Activated naive CD4-positive, alpha-beta T cell treated with anti-CD3 and anti-CD28 coated beads, Interleukin-2, amount 50 U/mL, for 16 hours (primary cell): ENCODE measurements at regions not wholly inside any gene's neighbourhood (a gene's known extent, or its start where the extent isn't known, plus 50 kb on each side); places are given as distances from the start of the nearest gene placed in this dataset.
"Not testable (repeated sequence)": the region's sequence is repeated elsewhere in the genome, so short reads cannot be mapped to it uniquely, and the experiment has no call there.

ENCODE experiments used
- DNase-seq: peaks from one replicate; pipeline ENCODE4 v3.0.0-alpha.2; 2020

DNA sequence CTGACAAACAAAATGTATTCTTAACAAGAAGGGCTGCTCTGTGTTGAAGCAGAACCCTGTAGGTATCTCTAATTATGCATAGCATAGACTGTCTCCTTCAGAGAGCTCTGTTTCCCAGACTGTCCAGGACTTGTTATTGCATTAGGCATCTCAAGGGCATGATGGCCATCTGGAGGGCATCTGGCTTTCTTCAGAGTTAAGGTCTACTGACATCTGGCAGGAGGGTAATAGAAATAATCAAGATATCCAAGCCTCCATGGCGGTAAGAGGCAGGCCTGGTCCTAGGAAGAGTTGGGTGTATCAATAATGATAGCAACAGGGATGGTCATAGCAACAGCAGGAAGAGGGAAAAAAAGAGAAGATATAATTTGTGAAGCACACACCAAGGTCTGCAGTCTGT, 161.2 kb downstream of the TTC8 start:
- DNase-seq: no peak

DNA sequence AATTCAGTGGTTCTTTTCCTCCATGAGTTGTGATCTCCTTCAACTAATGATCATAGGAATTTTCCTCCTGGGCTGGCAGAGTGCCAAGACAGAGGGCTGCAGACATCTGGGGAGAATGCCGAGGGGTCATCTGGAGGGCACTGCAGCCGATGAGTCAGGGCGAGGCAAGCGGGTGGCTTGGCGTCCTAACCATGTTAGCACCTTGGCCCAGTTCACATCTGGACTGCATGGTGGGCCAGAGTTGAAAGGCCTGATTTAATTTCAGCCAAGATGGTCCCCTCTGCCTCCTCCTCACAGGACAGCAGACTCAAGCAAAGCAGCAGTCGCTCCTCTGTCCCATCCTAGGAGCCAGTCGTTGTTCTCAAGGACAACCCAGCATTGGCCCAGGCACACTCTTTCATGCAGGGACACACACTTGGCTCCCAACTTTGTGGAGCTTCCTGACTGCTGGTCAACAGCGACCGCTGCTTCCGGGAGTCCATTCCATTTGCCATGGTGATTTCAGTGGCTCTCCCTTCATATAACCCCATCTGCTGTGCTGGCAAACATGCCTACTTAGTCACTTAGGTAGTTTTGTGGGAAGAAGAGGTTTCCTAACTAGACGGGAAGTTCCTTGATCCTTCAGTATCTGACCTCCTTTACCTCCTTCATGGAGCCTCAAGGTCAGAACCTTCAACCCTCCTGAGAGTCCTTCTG, 161.8 kb downstream of the TTC8 start:
- no peak for DNase-seq

DNA sequence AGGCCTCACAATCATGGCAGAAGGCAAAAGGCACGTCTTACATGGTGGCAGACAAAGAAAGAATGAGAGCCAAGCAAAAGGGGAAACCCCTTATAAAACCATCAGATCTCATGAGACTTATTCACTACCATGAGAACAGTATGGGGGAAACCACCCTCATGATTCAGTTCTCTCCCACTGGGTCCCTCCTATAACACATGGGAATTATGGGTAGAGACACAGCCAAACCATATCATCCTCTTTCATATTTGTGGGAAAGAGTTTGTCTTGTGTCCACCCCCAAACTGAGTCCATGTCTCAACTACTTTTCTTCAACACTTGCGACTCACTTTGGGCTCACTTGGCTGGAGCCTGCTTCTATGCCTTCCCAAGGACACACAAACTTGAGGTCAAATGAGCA, 162.5 kb downstream of the TTC8 start:
- not testable (repeated sequence) for DNase-seq

DNA sequence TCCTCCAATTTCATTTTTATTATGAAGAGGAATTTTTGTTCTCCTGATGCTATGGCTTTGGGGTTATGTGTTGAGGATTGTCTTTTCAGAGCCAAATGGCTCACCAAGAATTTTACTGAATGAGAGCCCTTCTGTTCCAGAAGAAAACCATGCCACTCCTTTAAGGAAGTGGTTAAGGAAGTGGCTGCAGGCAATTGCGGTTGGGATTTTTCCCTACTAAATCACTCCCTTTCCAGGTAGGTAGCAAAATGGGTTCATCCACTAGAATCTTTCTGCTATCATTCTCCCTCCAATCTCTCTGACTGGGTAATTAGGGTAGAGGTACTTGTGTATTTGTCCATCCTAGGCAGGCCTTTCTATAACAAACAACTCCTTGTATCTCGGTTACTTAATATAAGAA, 163.1 kb downstream of the TTC8 start:
- DNase-seq: no peak

DNA sequence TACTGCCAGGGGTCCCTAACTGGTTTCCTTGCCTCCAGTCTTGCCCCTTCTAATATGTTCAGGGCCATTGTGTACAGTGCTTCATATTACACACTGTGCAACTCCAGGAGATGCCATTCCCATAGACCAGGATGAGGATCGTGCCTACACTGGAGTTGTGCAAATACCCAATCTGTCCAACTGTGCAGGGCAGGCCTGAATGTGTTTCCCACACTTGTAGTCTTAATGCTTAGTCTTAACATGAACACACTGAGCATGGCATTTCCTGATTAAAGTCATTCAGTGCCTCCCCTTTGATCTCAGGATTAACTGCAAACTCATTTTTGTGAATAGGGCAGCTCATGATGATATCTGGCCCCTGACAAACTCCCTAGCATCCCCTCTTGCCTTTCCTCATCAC, 165.5 kb downstream of the TTC8 start:
- no peak for DNase-seq

DNA sequence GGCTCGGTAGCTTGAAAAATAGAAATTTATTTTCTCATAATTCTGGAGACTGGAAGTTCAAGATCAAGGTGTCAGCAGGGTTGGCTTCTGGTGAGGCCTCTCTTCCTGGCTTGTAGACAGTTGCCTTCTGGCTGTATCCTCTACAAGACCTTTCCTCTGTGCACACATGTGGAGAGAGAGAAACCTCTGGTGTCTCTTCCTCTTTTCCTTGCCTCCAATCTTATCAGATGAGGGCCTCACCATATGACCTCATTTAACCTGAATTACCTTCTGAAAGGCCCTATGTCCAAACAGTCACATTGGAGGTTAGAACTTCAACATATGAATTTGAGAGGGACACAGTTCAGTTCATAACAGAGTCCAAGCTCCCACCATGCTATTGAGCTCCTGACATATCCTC, 166.4 kb downstream of the TTC8 start:
- no peak for DNase-seq

GRCh38 chr14:88992011-88992410, 167.6 kb downstream of the TTC8 start:
- no peak for DNase-seq

GRCh38 chr14:88993946-88994345, 169.5 kb downstream of the TTC8 start:
- no peak for DNase-seq

DNA sequence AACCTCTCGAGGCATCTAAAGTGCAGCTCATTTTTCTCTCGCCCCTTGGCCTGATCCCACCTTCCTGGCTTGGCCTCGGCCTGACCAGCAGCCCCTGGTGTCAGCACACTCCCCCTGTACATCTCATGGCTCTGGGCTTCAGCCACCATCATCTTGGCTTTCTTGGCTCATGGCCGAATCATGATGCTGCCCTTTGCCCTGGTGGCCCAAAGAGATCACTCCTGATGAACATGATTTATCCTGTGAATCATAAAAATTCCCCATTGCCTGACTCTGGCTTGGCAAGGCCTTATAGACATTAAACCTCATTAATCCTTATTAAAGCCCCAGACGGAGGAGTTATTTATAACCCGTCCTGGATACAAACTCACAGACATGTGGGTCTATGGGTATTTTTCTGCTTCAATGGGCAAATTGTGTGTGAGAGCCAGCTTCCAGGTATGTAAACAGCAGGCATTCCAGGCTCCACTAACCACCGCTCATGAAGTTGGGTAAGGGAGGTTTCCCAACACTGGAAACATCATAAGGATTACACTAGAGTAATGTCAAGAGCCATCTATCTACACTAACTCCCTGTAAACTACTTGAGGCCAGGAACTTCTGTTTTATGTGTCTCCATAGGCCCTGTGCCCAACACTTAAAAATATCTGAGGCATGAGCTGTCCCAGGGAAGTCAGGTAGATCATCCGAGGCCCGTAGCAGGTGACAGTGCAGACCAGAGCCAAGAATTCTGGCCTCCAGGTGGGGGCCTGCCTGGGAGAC, 171.2 kb downstream of the TTC8 start:
- no peak for DNase-seq

- DNase-seq: no peak
Observed at GRCh38 chr14:88998027-88998426, 173.6 kb downstream of the TTC8 start.

DNA sequence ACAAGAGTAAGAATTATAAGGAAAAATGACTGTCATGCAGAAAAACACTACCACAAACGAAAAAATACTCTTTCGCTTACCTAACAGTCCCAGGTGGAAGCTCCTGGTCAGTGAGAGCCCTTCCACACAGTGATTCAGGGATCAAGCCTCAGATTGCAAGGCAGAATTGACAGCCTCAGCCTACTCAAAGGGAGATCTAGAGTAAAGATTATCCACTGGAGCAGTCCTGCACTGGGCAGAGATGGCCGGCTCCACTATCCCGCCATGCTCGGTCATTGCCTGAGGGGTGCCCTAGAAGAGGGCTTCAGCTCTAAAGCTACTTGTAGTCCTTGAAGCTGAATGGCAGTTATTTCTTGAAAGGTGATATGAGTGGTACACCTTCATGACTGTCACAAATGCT, 174.7 kb downstream of the TTC8 start:
- DNase-seq: no peak

DNA sequence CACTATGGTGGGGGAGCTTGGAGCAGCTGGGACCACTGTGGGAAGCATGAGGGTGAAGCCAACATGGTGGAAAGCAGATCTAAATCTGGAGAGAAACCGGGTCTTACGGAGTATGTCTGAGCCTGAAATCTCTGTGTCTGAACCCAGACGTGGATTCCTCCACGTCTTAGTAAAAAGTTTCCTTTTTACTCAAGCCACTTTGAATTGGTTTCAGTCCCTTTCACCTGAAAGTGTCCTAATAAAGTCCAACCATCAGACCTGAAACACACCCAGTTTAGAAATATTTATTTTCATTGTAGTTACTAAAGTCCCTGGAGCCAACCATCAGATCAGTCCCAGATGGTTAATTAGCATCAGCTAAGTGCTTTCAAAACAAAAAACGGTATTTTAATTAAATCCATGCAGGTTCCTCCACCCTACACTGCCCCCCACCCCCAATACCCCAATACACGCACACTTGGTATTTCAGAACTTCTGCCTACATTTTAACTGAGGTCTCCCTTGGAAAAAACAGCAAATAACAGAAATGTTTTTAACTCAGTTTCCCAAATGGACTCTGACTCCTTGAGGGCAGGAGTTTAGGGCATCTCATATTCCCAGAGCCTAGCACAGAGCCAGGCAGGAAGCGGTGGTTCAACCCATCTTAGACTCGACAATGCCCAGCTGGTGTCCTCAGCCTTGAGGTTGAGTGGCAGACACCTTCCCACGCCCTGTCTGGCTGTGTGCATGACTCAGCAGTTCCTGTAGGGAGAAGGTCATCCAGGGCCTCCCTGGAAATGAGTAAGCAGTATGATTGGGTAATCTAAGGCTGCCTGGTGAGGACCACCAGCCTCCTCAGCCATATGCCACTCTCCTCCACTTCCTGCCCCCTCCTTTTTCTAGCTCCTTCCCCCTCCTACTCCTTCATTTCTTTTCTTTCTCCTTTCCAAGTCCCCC, 175.8 kb downstream of the TTC8 start:
- DNase-seq: peak; percentile 12

DNA sequence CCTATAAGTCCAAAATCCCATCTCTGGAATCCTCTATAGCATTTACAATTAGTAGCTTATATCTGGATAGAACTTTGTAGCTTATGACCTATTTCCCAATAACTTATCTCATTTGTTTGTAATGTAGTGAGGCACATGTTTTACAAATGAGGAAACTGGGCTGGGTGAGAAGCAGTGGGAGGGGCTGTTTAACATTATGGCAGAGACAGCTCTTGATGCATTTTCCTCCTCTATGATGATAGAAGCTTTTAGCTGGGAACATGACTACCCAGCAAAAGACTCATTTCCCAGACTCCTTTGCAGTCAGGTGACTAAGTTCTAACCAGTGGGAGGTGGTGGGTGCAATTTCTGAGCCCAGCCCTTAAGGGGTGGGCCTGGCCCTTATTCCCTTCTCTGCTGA, 179.7 kb downstream of the TTC8 start:
- DNase-seq: no peak

DNA sequence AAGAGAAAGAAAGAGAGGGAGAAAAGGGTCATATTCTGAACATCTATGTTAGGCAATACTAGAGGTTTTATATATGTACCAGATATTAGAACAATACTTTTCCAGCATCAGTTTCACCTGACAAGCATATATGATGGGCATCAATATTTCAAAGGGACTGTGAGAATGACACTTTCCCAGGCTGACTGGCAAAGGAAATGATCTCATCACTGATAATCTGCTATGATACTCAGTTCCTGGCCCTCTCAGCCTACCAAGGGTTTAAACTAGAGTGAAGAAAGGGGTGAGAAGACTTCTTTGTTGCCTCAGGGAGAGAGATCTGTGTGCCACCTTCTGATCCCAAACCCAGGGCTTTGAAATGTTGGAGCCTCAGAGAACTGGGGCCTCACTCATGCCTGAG, 183.5 kb downstream of the TTC8 start:
- no peak for DNase-seq

DNA sequence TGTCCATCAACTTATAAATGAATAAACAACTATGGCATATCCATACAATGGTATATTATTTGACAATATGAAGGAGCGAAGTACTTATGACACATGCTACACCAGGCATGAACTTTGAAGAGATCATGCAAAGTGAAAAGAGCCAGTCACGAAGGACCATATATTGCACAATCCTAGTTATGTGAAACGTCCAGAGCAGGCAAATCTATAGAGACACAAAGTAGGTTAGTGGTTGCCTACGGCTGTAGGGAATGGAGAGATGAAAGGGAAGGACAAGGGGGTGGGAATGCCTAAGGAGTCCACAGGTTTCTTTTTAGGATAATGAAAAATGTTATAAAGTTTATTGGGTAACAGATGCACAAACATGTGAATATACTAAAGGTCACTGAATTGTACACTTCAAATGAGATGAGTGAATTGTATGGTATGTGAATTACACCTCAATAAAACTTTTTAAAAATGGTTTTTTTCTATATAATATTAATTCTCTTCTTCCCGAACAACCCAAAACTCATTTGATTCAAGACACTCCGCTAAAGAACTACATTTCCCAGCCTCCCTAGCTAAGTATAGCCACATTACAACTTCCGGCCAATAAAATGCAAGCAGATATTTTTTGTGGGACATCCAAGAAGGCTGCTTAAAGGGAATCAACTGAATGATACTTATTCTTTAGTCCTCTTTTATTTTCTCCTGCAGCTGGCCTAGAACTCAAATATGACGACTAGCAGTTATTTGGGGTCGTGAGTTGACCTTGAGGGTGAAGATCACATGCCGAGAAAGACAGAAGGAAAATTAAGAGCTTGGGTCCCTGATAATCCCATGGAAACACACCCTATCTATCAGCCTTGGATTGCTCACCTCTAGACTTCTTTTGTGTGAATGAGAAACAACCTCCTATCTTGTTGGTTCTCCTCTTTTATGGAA, 187.2 kb downstream of the TTC8 start:
- DNase-seq: no peak

GRCh38 chr14:89012282-89013097, 188.0 kb downstream of the TTC8 start:
- DNase-seq: no peak

- no peak for DNase-seq
Observed at GRCh38 chr14:89013098-89013504, 188.7 kb downstream of the TTC8 start.

DNA sequence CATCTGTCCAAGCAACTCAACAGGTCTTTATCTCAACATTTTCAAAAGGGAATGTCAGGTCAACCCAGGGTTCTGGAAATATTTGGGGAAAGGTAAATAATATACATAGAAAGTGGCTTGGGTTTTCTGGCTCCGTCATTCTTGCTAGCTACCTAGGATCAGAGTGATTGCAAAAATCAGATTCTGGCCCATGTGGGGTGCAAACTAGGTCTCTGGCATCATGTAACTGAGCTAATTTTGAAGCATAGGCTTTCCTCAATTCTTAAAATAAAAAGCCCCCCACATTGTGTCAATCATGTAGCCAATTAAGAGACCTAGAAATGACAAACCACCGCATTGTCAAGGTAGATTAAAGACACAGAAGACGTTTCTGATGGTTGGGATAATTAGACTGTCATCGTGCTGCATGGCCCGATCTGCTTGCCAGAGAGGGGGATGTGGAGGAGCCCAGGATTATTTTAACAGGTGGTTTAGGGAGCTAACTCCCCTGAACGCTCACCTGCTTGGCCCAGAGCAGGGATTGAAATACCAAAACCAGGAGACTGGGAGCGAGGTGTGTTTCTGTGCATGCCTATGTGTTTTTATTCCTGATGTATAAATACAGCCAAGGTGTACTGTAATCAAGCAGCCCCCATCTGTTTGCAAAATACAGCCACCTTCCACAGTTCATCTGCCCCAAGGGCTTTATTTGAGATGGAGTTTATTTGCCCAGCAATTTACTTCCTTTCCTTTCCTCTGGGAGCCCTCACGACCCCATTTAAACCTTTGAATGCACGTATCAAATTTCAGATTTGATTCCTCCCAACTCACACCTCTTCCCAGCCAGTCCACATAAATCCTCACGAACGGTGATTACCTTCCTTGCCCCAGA, 189.5 kb downstream of the TTC8 start:
- no peak for DNase-seq

GRCh38 chr14:89014569-89014850, 190.1 kb downstream of the TTC8 start:
- DNase-seq: no peak

DNA sequence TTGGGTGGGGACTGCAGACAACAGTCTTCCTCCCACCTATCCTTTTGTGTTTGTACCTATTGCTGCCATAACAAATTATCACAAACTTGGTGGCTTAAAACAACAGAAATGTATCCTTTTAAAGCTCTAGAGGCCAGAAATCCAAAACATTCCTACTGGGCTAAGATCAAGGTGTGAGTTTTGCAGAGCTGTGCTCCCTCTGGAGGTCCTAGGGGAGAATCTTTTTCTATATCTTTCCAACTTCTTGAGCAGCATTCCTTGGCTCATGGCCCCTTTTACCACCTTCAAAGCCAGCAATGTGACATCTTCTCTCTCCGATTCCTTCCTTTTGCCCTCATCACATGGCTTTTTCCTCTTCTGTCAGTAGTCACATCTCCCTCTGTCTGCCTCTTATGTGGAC, 190.6 kb downstream of the TTC8 start:
- DNase-seq: no peak

DNA sequence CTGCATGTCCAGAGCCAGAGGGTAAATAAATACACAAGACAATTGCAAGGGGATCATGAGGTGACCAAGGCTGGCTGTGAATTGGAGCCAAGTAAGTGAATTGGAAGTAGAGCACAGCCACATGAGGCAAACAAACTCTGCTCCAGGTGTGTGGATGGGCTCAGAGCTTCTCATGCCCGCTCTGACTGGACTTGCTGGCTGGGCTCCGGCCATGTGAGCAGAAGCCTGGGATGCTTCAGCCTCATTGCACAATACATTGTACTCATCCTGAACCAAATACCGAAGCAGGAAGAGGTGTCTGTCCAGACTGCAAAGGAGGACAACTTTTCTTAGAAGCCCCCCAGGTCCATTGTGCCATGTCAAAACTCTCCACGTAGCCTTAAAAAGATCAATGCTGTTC, 193.0 kb downstream of the TTC8 start:
- no peak for DNase-seq
